ENCODE measurements at regions not wholly inside any gene's neighbourhood (a gene's known extent, or its start where the extent isn't known, plus 50 kb on each side); places are given as distances from the start of the nearest gene placed in this dataset.

DNA sequence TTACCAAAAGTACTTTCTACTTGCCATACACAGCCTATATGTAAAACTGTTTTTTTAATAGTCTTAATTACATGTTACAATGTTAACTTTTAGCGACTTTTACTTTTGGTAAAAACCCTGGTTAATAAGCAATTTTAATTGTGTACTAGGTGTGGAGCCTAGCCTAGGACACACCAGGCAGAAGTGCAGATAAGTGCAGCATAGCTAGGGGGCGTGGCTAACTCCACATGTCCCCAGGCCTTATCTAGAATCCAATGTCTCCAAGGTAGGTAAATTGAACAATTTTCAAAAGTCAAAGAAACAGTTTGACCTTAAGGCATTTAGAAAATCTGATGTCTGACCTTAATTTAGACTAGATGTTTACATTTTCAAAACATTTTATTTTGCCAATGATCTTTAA is 858.7 kb downstream of the CCSER2 start:
- no peak for FAIRE-seq
- DNase-seq (ENCODE audit: insufficient read length), result no peak
- TF ChIP-seq TAF1 (IDR thresholded peaks at IDR 0.05; ENCODE audit: borderline replicate concordance, low read depth, low read length), result no peak
- no peak for TF ChIP-seq POLR2AphosphoS5 (IDR thresholded peaks at IDR 0.05; ENCODE audit: low read depth, low read length)
- no peak for TF ChIP-seq POLR2A (IDR thresholded peaks at IDR 0.05; ENCODE audit: low read depth, low read length)

DNA sequence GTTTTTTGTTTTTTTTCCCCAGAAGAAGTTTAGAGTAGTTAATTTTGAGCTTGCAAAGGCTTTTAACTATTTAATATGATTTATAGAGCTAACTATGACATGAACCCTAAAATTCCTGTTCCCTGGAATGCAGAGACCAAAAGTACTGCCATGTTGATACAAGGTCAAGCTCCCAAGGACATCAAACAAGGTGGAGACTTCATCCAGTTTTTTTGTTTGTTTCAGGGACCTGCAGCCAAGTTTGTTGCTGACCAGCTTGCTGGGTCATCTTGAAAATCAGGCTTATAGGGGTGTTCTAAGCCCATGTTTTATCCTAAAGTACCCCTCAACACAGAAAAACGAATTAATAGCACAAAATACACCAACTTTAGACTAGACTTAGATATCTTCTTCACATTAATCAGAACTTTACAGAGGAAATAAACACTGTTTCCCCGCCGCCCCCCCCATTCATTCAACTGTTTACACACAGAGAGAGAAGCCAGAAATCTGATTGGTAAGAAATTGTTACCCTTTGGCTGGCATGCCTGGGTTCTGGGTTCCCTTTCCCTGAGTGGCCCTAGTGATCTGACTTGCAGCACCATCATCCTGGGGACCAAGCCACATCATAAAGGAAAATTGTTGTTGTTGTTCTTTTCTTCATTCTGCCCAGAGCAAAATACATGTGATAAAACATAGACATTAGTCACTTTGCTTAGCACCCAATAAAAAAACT is 860.5 kb downstream of the CCSER2 start:
- no peak for FAIRE-seq
- DNase-seq (ENCODE audit: insufficient read length), result no peak
- TF ChIP-seq TAF1 (IDR thresholded peaks at IDR 0.05; ENCODE audit: borderline replicate concordance, low read depth, low read length), result no peak
- no peak for TF ChIP-seq POLR2A (IDR thresholded peaks at IDR 0.05; ENCODE audit: low read depth, low read length)
- TF ChIP-seq POLR2AphosphoS5 (IDR thresholded peaks at IDR 0.05; ENCODE audit: low read depth, low read length), result no peak

DNA sequence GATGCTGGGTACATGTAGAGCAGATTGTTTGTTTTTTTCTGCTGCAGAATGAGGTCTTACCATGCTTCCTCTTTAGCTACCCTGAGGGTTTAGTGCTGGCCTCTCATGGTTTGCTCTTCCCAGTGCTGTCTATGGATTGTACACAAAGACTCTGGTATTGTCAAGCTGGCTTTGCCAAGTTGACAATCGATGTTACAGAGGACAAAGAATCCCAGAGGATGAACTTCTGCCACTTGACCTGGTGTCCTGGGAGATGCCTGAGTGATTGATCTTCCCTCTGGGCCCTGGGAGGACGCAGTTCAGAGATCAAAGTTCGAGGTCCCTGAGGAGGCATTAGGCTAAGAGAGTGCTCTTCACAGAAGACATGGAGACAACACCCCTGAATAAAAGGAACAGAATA is 865.4 kb downstream of the CCSER2 start:
- TF ChIP-seq POLR2A (IDR thresholded peaks at IDR 0.05; ENCODE audit: low read depth, low read length), result no peak
- TF ChIP-seq TAF1 (IDR thresholded peaks at IDR 0.05; ENCODE audit: borderline replicate concordance, low read depth, low read length), result no peak
- no peak for TF ChIP-seq POLR2AphosphoS5 (IDR thresholded peaks at IDR 0.05; ENCODE audit: low read depth, low read length)
- FAIRE-seq, result no peak
- DNase-seq (ENCODE audit: insufficient read length), result no peak

DNA sequence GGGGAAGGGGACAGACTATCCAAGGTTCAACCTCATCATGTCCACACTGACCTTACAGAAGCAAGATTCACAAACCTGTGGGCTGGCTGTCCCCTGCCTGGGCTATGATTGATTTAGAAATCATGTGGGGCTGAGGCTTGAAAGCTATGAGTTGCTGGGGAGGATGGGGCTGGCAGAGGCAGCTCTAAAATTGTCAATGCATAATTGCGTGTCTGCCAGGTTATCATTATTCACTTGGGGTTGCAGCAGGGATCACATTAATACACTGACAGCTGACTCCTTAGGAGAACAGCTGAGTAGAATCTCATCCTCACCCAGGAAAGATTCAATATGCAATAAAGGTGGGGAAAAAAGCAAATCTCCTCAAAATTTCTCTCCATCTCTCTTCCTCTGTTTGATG is 866.3 kb downstream of the CCSER2 start:
- no peak for TF ChIP-seq POLR2A (IDR thresholded peaks at IDR 0.05; ENCODE audit: low read depth, low read length)
- TF ChIP-seq POLR2AphosphoS5 (IDR thresholded peaks at IDR 0.05; ENCODE audit: low read depth, low read length), result no peak
- no peak for TF ChIP-seq TAF1 (IDR thresholded peaks at IDR 0.05; ENCODE audit: borderline replicate concordance, low read depth, low read length)
- FAIRE-seq (no peak), DNase-seq (ENCODE audit: insufficient read length) (no peak)

DNA sequence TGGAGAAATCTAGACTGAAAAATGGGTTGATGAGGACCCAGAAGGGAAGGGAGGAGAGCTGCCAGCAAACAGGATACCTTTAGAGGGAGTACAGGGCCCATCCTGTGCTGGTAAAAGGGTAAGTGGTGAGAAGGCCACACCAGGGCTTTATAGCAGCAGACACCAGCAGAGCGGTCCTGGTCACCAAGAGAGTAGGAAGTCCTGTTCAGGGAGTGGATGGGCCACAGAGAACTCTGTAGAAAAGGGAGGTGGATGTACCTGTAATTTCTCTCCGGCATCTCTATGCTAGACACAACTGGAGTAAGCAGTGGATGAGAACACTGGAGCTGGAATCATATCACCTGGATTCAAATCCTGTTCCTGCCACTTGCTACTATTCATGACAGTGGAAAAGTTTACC is 867.2 kb downstream of the CCSER2 start:
- FAIRE-seq, result no peak
- DNase-seq (ENCODE audit: insufficient read length), result no peak
- no peak for TF ChIP-seq TAF1 (IDR thresholded peaks at IDR 0.05; ENCODE audit: borderline replicate concordance, low read depth, low read length)
- no peak for TF ChIP-seq POLR2A (IDR thresholded peaks at IDR 0.05; ENCODE audit: low read depth, low read length)
- no peak for TF ChIP-seq POLR2AphosphoS5 (IDR thresholded peaks at IDR 0.05; ENCODE audit: low read depth, low read length)

DNA sequence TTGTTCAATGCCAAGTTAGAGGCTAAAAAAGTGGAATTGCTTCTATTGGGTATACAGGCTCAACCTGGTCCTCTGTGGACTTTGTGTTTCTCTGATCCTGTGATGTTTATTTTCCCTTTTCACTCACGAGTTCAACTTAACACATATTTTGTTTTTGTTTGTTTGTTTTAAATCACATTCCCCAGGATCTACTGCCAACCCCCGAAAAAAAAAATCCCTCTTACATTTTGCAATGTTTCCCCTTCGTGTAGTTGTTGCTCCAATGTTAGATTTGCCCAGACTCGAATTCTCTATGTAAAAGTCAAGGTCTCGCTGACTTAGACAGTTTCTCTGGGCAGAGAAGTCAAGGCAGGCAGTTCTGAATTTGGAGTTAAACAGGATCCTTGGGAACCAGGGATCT is 876.4 kb downstream of the CCSER2 start:
- DNase-seq (ENCODE audit: insufficient read length) (no peak), FAIRE-seq (no peak)
- TF ChIP-seq POLR2A (IDR thresholded peaks at IDR 0.05; ENCODE audit: low read depth, low read length) (no peak), TAF1 (IDR thresholded peaks at IDR 0.05; ENCODE audit: borderline replicate concordance, low read depth, low read length) (no peak), POLR2AphosphoS5 (IDR thresholded peaks at IDR 0.05; ENCODE audit: low read depth, low read length) (no peak)

DNA sequence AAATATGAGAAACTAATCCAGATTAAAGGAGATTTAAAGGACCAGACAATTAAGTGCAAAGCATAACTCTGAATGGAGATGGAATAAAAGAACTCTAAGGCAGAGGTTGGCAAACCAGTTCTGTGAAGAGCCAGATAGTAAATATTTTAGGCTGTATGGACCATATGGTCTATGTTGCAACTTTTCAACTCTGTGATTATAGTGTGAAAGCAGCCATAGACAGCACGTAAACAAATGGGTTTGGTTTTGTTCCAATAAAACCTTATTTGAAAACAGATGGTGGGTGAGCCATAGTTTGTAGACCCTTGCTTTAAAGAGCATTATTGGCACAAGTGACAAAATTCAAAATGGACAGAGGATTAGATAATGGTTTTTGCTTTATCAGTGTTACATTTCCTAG is 884.1 kb downstream of the CCSER2 start:
- TF ChIP-seq POLR2A (IDR thresholded peaks at IDR 0.05; ENCODE audit: low read depth, low read length) (no peak), POLR2AphosphoS5 (IDR thresholded peaks at IDR 0.05; ENCODE audit: low read depth, low read length) (no peak), TAF1 (IDR thresholded peaks at IDR 0.05; ENCODE audit: borderline replicate concordance, low read depth, low read length) (no peak)
- DNase-seq (ENCODE audit: insufficient read length) (no peak), FAIRE-seq (no peak)

DNA sequence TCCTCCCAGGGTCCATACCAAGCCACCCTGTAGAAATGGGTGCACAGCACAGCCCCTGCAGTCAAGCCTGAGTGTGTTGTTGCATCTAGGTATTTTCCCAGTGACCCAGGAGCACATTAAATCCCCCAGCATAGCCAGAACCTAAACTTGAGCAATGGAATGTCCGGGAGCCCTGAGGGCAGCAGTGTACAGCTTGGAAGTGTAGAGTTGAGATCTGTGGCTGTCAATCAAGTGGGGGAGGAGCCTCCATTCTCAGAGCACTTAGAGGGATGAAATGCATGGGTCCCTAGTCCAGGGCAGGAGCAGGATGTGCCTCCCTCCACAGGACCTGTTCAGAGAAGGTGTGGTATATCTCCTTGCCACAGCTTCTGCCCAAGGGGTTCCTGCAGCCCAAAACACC is 885.1 kb downstream of the CCSER2 start:
- no peak for FAIRE-seq
- no peak for TF ChIP-seq TAF1 (IDR thresholded peaks at IDR 0.05; ENCODE audit: borderline replicate concordance, low read depth, low read length)
- TF ChIP-seq POLR2AphosphoS5 (IDR thresholded peaks at IDR 0.05; ENCODE audit: low read depth, low read length), result no peak
- no peak for TF ChIP-seq POLR2A (IDR thresholded peaks at IDR 0.05; ENCODE audit: low read depth, low read length)

DNA sequence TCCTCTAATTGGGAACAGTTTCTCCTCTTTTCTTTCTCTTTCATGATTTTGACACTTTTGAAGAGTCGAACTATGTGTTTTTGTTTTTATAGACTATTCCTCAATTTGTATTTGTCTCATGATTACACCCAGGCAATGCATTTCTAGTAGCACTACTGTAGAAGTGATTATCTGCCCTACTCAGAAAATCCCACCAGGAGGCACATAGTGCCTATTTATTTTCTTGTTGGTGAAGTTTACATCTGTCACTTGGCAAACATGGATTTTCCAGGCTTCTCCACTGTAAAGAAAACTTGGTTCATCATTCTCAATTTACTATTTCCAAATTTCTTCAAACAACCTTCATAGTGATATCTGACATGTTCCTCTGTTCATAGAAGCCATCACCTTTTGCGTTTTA is 893.9 kb downstream of the CCSER2 start:
- FAIRE-seq (no peak), DNase-seq (ENCODE audit: insufficient read length) (no peak)
- TF ChIP-seq POLR2AphosphoS5 (IDR thresholded peaks at IDR 0.05; ENCODE audit: low read depth, low read length) (no peak), POLR2A (IDR thresholded peaks at IDR 0.05; ENCODE audit: low read depth, low read length) (no peak), TAF1 (IDR thresholded peaks at IDR 0.05; ENCODE audit: borderline replicate concordance, low read depth, low read length) (no peak)

More for the DNA sequence above, 885.1 kb downstream of the CCSER2 start:
- no peak for DNase-seq (ENCODE audit: insufficient read length)

DNA sequence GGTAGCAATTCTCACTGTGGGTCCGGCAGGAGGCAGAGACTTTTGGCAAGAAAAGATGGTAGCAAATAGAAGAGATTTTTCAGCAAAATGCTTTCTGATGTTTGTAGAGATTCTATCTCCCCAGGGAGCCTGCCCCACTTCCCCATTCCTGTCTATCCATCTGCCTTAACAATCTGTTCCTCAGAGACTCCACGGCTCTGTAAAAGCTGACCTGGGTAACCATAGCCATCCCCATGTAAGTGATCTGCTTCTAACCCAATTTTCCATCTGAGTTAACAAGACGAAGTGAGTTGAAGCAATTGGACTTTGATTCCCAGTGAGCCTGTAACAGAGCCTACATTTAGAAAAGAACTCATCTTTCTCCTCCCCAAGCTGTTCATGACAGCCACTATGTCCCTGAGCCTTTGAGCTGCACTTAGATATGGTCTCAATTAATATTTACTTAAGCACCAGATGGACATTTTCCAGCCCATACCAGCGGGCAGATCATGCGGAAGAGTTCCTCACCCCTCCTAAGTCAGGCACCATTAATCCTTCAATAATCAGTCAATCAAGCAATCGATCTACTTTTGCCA is 896.1 kb downstream of the CCSER2 start:
- no peak for FAIRE-seq
- no peak for TF ChIP-seq TAF1 (IDR thresholded peaks at IDR 0.05; ENCODE audit: borderline replicate concordance, low read depth, low read length)
- TF ChIP-seq POLR2AphosphoS5 (IDR thresholded peaks at IDR 0.05; ENCODE audit: low read depth, low read length), result no peak
- TF ChIP-seq POLR2A (IDR thresholded peaks at IDR 0.05; ENCODE audit: low read depth, low read length), result no peak
- DNase-seq (ENCODE audit: insufficient read length), result no peak

DNA sequence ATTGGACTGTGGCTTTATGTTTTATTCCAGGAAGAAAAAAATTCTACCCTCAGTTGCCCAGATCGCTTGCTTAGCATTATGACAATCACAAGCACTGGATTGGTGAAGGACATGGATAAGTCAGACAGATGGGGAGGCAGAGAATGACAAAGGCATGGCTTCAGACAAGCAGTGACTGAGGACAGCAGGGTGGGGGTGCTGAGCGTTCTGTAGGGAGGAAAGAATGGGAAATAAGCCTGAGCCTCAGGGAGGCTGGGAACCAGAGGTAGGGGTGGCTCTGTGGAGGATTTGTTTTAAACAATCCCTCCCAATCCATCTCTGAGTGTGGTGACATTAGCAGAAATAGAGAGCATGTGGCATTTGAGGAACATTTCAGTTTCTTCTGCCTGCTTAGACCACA is 896.9 kb downstream of the CCSER2 start:
- TF ChIP-seq POLR2A (IDR thresholded peaks at IDR 0.05; ENCODE audit: low read depth, low read length) (no peak), POLR2AphosphoS5 (IDR thresholded peaks at IDR 0.05; ENCODE audit: low read depth, low read length) (no peak), TAF1 (IDR thresholded peaks at IDR 0.05; ENCODE audit: borderline replicate concordance, low read depth, low read length) (no peak)
- no peak for FAIRE-seq
- DNase-seq (ENCODE audit: insufficient read length), result no peak

DNA sequence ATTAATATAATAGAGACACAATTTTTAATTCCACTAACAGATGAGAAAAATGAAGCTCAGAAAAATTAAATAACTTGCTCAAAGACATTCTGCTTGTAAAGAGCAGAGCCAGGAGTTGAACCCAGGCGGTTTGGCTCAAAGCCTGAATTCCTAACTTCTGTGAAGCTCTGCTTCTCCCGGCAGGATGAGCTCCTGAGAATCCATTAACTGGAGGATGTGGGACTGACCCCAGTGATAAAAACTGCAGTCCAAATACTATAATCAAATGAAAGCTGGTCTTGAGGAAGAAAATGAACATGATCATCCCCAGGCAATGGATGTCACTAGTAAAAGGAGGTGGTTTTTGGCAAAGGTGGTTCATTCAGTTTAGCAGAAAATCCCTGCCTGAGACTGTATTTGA is 898.2 kb downstream of the CCSER2 start:
- no peak for FAIRE-seq

More for the DNA sequence above, 898.2 kb downstream of the CCSER2 start:
- no peak for DNase-seq (ENCODE audit: insufficient read length)
- TF ChIP-seq POLR2AphosphoS5 (IDR thresholded peaks at IDR 0.05; ENCODE audit: low read depth, low read length), result no peak
- TF ChIP-seq TAF1 (IDR thresholded peaks at IDR 0.05; ENCODE audit: borderline replicate concordance, low read depth, low read length), result no peak
- TF ChIP-seq POLR2A (IDR thresholded peaks at IDR 0.05; ENCODE audit: low read depth, low read length), result no peak

Data from GM12892 (cell line).